ENCODE measurements at regions not wholly inside any gene's neighbourhood (a gene's known extent, or its start where the extent isn't known, plus 50 kb on each side); places are given as distances from the start of the nearest gene placed in this dataset.

- Mint-ChIP-seq H3K4me3 (ENCODE audit: unreplicated experiment) (no peak overlapping the region), H3K9me3 (ENCODE audit: low read depth) (no peaks in the 10 kb centered on the region), H3K4me1 (ENCODE audit: low read depth) (no peaks in the 10 kb centered on the region), H3K36me3 (ENCODE audit: low read depth) (no peaks in the 10 kb centered on the region), H3K27ac (ENCODE audit: unreplicated experiment) (no peak overlapping the region), H3K27me3 (ENCODE audit: low read depth) (peaks cover 8% of the 10 kb centered on the region)
- TF ChIP-seq CTCF (IDR thresholded peaks at IDR 0.05): no peak
- DNase-seq (ENCODE audit: low spot score): no peak
Measured at GRCh38 chr1:187396929-187397796, 568.4 kb downstream of the PLA2G4A start.

- peaks cover 2% of the 10 kb centered on the region for H3K27me3 Mint-ChIP-seq (ENCODE audit: low read depth)
- H3K9me3 Mint-ChIP-seq (ENCODE audit: low read depth): no peaks in the 10 kb centered on the region
- no peaks in the 10 kb centered on the region for H3K36me3 Mint-ChIP-seq (ENCODE audit: low read depth)
- no peak overlapping the region for H3K4me3 Mint-ChIP-seq (ENCODE audit: unreplicated experiment)
- DNase-seq (ENCODE audit: low spot score): no peak
- H3K4me1 Mint-ChIP-seq (ENCODE audit: low read depth): peaks cover 11% of the 10 kb centered on the region
- no peak overlapping the region for H3K27ac Mint-ChIP-seq (ENCODE audit: unreplicated experiment)
- no peak for TF ChIP-seq CTCF (IDR thresholded peaks at IDR 0.05)
Measured at GRCh38 chr1:187408212-187409004, 579.7 kb downstream of the PLA2G4A start.

GRCh38 chr1:187409341-187409740 is 580.6 kb downstream of the PLA2G4A start:
- Mint-ChIP-seq H3K27me3 (ENCODE audit: low read depth) (peaks cover 2% of the 10 kb centered on the region), H3K4me3 (ENCODE audit: unreplicated experiment) (no peak overlapping the region), H3K27ac (ENCODE audit: unreplicated experiment) (no peak overlapping the region), H3K9me3 (ENCODE audit: low read depth) (no peaks in the 10 kb centered on the region), H3K4me1 (ENCODE audit: low read depth) (peaks cover 11% of the 10 kb centered on the region), H3K36me3 (ENCODE audit: low read depth) (no peaks in the 10 kb centered on the region)
- no peak for TF ChIP-seq CTCF (IDR thresholded peaks at IDR 0.05)
- DNase-seq (ENCODE audit: low spot score): no peak

- H3K36me3 Mint-ChIP-seq (ENCODE audit: low read depth): no peaks in the 10 kb centered on the region
Measured at GRCh38 chr1:187411118-187411517, 582.4 kb downstream of the PLA2G4A start.

More at GRCh38 chr1:187411118-187411517, 582.4 kb downstream of the PLA2G4A start:
- DNase-seq (ENCODE audit: low spot score): no peak
- no peaks in the 10 kb centered on the region for H3K9me3 Mint-ChIP-seq (ENCODE audit: low read depth)
- peaks cover 2% of the 10 kb centered on the region for H3K27me3 Mint-ChIP-seq (ENCODE audit: low read depth)
- no peak overlapping the region for H3K27ac Mint-ChIP-seq (ENCODE audit: unreplicated experiment)
- no peak overlapping the region for H3K4me3 Mint-ChIP-seq (ENCODE audit: unreplicated experiment)
- TF ChIP-seq CTCF (IDR thresholded peaks at IDR 0.05): no peak
- peaks cover 14% of the 10 kb centered on the region for H3K4me1 Mint-ChIP-seq (ENCODE audit: low read depth)

Data from chondrocyte (in vitro differentiated cells).